HG03378 (cell line): ENCODE measurements at regions not wholly inside any gene's neighbourhood (a gene's known extent, or its start where the extent isn't known, plus 50 kb on each side); places are given as distances from the start of the nearest gene placed in this dataset.
"Not testable (repeated sequence)": the region's sequence is repeated elsewhere in the genome, so short reads cannot be mapped to it uniquely, and the experiment has no call there.

Experiments used
- ATAC-seq: cut with Tn5 transposase; IDR thresholded peaks from one replicate; pipeline ENCODE4 v1.9.1; 2021; ENCODE audit warnings: mild to moderate bottlenecking, moderate library complexity; ENCODE audit not compliant: unreplicated experiment

GRCh38 chr2:167844714-167845530 lies 402.5 kb downstream of the STK39 start:
- no peak for ATAC-seq

GRCh38 chr2:167843657-167844056 lies 403.7 kb downstream of the STK39 start:
- no peak for ATAC-seq

- no peak for ATAC-seq
Measured at GRCh38 chr2:167843217-167843616, 404.2 kb downstream of the STK39 start.

DNA sequence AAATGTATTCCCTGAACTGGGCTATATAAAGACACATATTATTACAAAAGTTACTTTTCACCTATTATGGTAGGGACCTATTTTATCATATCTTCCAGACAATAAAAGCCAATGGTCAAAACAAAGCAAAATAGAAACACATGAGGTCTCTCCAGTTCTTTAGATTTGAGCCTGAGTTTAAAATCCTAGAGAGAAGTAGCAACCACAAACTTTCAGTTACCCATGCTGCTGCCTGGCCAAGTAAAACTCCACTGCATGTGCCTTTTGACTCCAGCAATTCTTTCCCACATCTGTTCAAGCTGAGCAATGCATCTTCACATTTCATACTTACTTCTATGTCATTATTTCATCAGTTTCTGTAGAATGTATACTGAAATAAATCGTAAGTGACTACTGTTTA lies 405.3 kb downstream of the STK39 start:
- no peak for ATAC-seq

DNA sequence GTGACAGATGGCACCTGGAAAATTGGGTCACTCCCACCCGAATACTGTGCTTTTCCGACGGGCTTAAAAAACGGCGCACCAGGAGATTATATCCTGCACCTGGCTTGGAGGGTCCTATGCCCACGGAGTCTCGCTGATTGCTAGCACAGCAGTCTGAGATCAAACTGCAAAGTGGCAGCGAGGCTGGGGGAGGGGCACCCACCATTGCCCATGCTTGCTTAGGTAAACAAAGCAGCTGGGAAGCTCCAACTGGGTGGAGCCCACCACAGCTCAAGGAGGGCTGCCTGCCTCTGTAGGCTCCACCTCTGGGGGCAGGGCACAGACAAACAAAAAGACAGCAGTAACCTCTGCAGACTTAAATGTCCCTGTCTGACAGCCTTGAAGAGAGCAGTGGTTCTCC lies 412.1 kb downstream of the STK39 start:
- not testable (repeated sequence) for ATAC-seq

DNA sequence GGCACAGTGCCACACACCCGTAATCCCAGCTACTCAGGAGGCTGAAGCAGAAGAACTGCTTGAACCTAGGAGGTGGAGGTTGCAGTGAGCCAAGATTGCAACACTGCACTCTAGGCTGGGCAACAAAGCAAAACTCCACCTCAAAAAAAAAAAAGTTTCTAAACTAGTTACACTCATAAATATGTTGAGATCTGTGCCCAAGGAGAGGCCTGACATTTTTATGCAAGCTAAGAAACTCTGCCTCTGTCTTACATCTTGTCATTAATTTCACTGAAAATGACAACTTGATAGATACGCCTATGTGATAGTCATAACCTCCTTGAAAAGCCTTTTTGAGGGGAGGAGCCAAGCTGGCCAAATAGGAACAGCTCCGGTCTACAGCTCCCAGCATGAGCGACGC lies 412.7 kb downstream of the STK39 start:
- no peak for ATAC-seq

DNA sequence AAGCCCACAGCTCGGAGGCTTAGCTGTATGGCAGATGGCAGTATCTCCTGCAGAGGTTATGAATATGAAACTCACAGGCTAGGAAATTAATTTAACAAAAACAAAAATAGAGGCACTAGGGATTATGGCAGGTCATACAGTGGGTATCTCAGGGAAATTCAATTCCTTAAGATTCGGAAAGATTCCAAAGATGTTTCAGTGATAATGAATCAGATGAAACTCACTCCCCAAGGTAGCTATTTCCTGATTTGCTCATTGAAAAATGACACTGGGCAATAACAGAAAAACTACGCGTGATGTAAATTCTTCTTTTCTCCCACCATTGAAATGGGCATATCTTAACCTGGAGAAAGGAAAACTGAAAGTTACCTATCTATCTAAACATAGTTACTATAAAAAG lies 414.1 kb downstream of the STK39 start:
- no peak for ATAC-seq

DNA sequence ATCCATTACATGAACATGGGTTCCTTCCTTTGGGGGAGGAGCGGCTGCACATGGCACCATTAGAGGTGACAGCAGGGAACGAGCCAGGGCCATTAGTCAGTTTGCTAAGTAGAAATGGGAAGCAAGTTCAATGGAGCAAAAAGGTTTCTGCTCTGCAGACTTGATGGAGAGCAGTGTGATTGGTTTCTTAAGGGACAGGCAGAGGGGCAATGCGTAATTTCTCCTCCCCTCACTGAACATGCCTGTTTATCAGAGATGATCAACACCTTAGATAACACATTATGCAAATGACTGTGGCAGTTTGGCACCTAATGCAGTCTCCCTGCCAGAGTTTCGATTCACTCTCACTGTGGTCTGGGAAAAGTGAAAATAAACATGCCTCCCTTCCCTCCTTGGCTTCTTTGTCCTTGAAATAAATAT lies 414.5 kb downstream of the STK39 start:
- no peak for ATAC-seq

- ATAC-seq, result no peak
Measured at GRCh38 chr2:167827352-167828097, 419.9 kb downstream of the STK39 start.

DNA sequence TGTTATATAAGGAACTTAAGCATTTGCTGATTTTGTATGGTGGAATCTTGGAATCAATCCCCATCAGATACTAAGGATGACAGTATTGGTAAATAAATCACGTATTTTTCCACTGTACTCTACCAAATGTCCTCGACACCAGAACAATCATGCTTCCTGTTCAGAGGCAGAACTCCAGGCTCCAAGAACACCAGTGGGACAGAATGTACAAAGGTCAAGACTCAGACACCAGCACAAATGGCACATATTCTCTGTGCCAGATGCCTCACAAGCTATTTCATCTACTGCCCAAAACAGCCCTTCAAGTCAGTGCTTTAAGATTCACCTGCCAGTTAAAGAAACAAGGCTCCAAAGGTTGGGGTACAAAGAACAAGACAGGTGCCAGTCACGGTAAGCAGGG lies 420.5 kb downstream of the STK39 start:
- ATAC-seq, result no peak

DNA sequence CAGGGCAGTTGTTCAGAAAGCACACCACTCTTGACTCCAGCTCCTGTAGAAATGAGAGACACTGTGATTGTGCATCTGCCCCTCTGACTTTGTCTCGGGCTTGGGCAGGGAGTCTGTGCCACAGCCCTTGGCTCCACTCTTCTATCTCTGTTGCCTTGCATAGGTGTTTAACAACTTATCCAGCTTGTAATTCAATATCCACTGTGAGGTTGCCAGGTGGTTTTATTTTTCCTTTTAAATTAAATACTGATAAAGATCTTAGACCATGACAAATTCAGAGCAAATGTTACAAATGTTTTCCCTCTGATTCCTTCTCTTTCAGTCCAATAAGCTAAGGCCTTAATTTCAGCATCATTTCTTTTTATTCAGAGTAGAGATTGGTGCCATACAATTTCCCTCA lies 421.7 kb downstream of the STK39 start:
- ATAC-seq, result no peak

DNA sequence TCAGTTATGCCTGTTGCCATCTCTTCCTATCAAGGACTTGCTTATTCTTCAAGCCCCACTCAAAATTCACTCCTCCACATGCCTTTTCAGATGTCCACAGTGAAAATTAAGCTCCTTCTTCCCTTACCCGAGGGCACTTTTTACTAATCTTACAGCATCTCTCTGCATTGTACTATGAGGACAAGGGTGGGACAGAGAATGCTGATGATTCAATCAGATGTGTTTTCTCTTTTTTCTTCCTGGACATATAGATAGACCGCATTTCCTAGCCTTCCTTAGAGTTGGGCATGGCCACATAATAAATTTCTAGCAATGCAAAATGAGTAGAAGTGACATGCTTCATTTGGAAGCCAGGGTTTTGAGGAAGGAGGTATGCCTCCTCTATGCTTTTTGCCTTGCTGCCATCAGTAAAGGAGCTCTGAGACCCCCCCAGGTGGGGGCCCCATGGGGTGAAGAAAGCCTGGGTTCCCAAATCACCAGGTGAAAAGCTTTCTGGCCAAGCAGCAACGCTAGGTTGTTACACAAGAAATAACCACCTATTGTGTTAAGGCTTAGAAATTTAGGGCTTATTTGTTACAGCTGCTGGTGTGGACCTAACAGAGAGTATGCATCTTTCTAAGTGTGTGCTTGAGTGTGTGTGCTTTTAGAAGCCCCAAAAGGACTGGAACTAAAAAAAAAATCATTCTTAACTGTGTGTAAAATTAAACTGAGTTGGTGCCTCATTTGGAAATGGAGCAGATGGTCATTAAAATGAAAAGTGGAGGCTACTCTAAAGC lies 424.5 kb downstream of the STK39 start:
- ATAC-seq, result no peak

DNA sequence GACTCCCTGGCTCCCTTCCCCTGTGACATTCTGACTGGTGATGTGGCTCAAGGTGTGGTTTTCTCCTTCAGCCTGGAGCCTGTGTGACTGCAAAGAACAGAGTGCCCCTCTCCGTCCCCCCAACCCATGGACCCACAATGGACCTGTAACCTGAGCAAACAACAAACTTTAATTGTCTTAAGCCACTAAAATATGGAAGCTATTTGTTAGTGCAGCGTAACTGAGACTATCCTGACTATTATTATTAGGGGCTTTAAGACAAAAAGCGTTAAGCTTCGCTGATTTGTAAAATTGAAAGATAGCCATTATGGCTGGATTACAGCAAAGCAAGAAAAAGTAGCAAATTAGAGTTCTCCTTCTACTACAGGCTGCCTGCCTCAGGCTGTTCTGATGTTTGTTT lies 426.9 kb downstream of the STK39 start:
- no peak for ATAC-seq

- ATAC-seq, result no peak
Measured at GRCh38 chr2:167818521-167818920, 428.9 kb downstream of the STK39 start.

GRCh38 chr2:167817908-167818307 lies 429.5 kb downstream of the STK39 start:
- ATAC-seq, result no peak

GRCh38 chr2:167817422-167817821 lies 430.0 kb downstream of the STK39 start:
- ATAC-seq, result no peak

DNA sequence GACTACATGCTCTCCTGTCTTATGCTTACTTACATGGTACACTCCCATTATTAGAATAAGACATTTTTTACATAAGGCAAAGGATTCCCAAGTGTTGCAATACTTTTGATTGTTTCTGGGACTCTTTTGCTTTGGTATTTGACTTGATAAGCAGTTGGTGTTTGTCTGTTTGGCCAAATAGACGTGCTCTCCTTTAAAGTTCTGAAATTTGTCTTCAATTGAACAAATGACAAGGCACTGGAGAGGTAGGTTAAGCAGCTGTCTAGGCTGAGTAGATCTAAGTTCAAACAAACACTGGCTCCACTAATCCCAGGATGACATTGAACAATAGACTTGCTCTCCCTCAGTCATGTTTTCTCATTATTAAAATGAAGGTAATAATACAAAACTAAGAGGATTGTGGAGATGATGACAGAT lies 430.5 kb downstream of the STK39 start:
- ATAC-seq, result no peak

DNA sequence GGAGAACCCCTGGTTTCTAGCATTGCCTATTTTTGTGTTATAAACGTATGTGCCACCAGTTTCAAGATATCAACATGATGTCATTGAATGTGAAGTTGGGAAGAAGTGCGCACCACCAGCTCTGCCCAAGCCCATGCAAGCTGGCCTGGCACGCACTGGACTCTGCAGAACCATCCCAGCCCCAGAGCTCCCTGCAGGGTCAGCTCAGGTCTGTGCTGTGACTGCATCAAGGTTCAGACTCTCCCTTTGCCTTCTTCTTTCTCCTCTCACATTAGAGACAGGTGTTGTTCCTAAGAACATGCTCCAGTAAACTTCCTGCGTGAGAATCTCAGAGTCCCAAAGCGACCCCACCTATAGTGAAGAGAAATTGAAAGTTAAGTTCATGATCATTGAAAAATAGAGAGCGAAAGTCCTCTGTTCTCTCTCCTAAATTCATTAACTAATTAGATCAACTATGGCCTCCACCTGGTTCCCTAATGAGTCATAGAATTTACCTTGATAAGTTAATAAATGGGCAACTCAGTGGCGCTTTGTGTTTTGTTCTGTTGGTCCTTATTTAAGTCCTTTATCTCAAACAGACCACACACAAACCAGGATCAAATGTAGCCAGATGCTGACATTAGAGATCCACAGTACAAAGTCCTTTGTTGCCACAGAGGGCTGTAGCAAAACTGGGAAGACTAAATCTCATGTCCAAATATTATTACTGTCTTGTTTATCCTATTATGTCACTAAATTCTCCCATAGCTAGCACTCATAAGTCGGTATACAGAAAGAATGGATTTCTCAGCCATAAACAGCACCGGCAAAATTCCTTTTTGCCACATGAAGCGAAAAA lies 432.3 kb downstream of the STK39 start:
- ATAC-seq, result no peak

- ATAC-seq, result not testable (repeated sequence)
Measured at GRCh38 chr2:167814482-167814880, 432.9 kb downstream of the STK39 start.

- not testable (repeated sequence) for ATAC-seq
Measured at GRCh38 chr2:167809799-167810198, 437.6 kb downstream of the STK39 start.
